GM12878 (cell line): ENCODE measurements at regions not wholly inside any gene's neighbourhood (a gene's known extent, or its start where the extent isn't known, plus 50 kb on each side); places are given as distances from the start of the nearest gene placed in this dataset.

ENCODE experiments used
- ETV6 ChIP-seq, 2 experiments: fragments of 450-650 bp in 1 of 2; IDR thresholded peaks in 1 of 2; conservative IDR thresholded peaks in 1 of 2; 2 replicates each; pipeline ENCODE4 v1.6.1; 2014; ENCODE audit warnings: antibody characterized with exemption in 1 of 2, borderline replicate concordance in 1 of 2, low read depth in 1 of 2, mild to moderate bottlenecking in 1 of 2, moderate library complexity in 1 of 2
- EZH2 ChIP-seq: IDR thresholded peaks from 2 replicates; pipeline ENCODE4 v1.6.1; 2012; ENCODE audit warnings: low read depth, mild to moderate bottlenecking, control low read depth, inconsistent platforms, low read length, borderline replicate concordance; ENCODE audit not compliant: control insufficient read depth
- HCFC1 ChIP-seq: fragments of 150-350 bp; IDR thresholded peaks from 2 replicates; pipeline ENCODE4 v1.6.1; 2014; ENCODE audit warnings: low read length
- MXI1 ChIP-seq: fragments of 150-350 bp; IDR thresholded peaks from 2 replicates; pipeline ENCODE4 v1.6.1; 2011; ENCODE audit warnings: low read depth, mild to moderate bottlenecking, inconsistent platforms, low read length, improper control_type of control experiment
- SPI1 ChIP-seq: IDR thresholded peaks from 2 replicates; pipeline ENCODE4 v1.6.1; 2011; ENCODE audit warnings: low read depth, mild to moderate bottlenecking, low read length, moderate library complexity, borderline replicate concordance; ENCODE audit not compliant: insufficient read depth
- SUZ12 ChIP-seq: fragments of 200-600 bp; sonication (generic); IDR thresholded peaks from one replicate; pipeline ENCODE4 v1.6.1; 2018; ENCODE audit warnings: antibody characterized with exemption, mild to moderate bottlenecking; ENCODE audit not compliant: unreplicated experiment
- TCF7 ChIP-seq: IDR thresholded peaks from 2 replicates; pipeline ENCODE4 v1.6.1; 2014; ENCODE audit warnings: antibody characterized with exemption, borderline replicate concordance
- WRNIP1 ChIP-seq: IDR thresholded peaks from 2 replicates; pipeline ENCODE4 v1.6.1; 2011; ENCODE audit warnings: low read depth, low read length, improper control_type of control experiment, borderline replicate concordance
- TF ChIP-seq, protein P1 (sequence below): IDR thresholded peaks from 2 replicates; pipeline ENCODE4 v1.6.1; 2011; ENCODE audit warnings: low read depth, mild to moderate bottlenecking, low read length, moderate library complexity, borderline replicate concordance; ENCODE audit errors: extremely low read depth
- TF ChIP-seq, protein P2 (sequence below): fragments of 450-650 bp; IDR thresholded peaks from 2 replicates; pipeline ENCODE4 v1.6.1; 2016; ENCODE audit warnings: mild to moderate bottlenecking
- TF ChIP-seq, protein P3 (sequence below): fragments of 150-350 bp; IDR thresholded peaks from 2 replicates; pipeline ENCODE4 v1.6.1; 2016; ENCODE audit warnings: low read depth, low read length
- TF ChIP-seq, protein P4 (sequence below): fragments of 450-650 bp; formaldehyde crosslinking; IDR thresholded peaks from 2 replicates; pipeline ENCODE4 v1.5.0; 2022; ENCODE audit warnings: mild to moderate bottlenecking, missing genetic modification characterization
- TF ChIP-seq, protein P5 (sequence below): fragments of 450-650 bp; formaldehyde crosslinking; IDR thresholded peaks from 2 replicates; pipeline ENCODE4 v1.4.0; 2022; ENCODE audit warnings: mild to moderate bottlenecking, moderate library complexity
- TF ChIP-seq, protein P6 (sequence below): IDR thresholded peaks from 2 replicates; pipeline ENCODE4 v1.6.1; 2012; ENCODE audit warnings: low read length, inconsistent platforms

DNA sequence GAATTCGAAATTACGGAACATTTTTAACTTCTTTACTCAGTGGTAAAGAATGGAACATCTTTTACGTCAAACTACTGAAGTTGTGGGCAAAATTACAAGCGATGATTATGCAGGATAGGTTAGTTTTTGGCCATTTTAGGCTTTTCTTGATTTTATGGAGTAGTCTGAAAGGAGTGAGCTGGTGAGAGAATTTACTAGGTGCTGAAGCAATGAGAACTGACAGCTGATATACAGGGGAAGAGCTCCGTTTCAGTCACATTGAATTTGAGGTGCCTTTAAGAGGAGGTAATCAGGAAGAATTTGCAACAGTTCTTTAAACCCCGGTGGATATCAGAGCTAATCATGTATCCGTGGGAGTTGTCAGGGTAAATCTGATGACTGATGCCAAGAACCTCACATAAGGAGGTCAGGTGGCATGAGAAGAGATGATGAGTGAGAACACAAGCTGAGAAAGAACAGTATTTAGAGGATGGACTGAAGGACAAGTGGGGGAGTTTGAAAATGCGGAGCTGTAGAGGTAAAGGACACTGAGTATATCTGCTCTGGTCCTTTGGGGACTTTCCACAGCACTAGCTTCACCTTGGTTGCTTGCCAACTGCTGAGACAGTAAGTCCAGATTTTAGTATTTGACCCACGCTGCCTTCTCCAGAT lies 104.3 kb downstream of the AHR start (continued):
- TF ChIP-seq, protein P1, sequence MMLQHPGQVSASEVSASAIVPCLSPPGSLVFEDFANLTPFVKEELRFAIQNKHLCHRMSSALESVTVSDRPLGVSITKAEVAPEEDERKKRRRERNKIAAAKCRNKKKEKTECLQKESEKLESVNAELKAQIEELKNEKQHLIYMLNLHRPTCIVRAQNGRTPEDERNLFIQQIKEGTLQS: no peak
- no peak for TF ChIP-seq EZH2
- no peak for TF ChIP-seq HCFC1
- TF ChIP-seq SUZ12: no peak
- TF ChIP-seq, protein P2, sequence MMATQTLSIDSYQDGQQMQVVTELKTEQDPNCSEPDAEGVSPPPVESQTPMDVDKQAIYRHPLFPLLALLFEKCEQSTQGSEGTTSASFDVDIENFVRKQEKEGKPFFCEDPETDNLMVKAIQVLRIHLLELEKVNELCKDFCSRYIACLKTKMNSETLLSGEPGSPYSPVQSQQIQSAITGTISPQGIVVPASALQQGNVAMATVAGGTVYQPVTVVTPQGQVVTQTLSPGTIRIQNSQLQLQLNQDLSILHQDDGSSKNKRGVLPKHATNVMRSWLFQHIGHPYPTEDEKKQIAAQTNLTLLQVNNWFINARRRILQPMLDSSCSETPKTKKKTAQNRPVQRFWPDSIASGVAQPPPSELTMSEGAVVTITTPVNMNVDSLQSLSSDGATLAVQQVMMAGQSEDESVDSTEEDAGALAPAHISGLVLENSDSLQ: peak; percentile 68
- 0 out of 2 replicates have a peak, but pooled peaks have one; percentile 6 for TF ChIP-seq TCF7
- no peak for TF ChIP-seq WRNIP1
- TF ChIP-seq, protein P3, sequence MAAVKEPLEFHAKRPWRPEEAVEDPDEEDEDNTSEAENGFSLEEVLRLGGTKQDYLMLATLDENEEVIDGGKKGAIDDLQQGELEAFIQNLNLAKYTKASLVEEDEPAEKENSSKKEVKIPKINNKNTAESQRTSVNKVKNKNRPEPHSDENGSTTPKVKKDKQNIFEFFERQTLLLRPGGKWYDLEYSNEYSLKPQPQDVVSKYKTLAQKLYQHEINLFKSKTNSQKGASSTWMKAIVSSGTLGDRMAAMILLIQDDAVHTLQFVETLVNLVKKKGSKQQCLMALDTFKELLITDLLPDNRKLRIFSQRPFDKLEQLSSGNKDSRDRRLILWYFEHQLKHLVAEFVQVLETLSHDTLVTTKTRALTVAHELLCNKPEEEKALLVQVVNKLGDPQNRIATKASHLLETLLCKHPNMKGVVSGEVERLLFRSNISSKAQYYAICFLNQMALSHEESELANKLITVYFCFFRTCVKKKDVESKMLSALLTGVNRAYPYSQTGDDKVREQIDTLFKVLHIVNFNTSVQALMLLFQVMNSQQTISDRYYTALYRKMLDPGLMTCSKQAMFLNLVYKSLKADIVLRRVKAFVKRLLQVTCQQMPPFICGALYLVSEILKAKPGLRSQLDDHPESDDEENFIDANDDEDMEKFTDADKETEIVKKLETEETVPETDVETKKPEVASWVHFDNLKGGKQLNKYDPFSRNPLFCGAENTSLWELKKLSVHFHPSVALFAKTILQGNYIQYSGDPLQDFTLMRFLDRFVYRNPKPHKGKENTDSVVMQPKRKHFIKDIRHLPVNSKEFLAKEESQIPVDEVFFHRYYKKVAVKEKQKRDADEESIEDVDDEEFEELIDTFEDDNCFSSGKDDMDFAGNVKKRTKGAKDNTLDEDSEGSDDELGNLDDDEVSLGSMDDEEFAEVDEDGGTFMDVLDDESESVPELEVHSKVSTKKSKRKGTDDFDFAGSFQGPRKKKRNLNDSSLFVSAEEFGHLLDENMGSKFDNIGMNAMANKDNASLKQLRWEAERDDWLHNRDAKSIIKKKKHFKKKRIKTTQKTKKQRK: no peak
- TF ChIP-seq, protein P4, sequence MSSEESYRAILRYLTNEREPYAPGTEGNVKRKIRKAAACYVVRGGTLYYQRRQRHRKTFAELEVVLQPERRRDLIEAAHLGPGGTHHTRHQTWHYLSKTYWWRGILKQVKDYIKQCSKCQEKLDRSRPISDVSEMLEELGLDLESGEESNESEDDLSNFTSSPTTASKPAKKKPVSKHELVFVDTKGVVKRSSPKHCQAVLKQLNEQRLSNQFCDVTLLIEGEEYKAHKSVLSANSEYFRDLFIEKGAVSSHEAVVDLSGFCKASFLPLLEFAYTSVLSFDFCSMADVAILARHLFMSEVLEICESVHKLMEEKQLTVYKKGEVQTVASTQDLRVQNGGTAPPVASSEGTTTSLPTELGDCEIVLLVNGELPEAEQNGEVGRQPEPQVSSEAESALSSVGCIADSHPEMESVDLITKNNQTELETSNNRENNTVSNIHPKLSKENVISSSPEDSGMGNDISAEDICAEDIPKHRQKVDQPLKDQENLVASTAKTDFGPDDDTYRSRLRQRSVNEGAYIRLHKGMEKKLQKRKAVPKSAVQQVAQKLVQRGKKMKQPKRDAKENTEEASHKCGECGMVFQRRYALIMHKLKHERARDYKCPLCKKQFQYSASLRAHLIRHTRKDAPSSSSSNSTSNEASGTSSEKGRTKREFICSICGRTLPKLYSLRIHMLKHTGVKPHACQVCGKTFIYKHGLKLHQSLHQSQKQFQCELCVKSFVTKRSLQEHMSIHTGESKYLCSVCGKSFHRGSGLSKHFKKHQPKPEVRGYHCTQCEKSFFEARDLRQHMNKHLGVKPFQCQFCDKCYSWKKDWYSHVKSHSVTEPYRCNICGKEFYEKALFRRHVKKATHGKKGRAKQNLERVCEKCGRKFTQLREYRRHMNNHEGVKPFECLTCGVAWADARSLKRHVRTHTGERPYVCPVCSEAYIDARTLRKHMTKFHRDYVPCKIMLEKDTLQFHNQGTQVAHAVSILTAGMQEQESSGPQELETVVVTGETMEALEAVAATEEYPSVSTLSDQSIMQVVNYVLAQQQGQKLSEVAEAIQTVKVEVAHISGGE: no peak
- TF ChIP-seq SPI1: no peak
- TF ChIP-seq, protein P5, sequence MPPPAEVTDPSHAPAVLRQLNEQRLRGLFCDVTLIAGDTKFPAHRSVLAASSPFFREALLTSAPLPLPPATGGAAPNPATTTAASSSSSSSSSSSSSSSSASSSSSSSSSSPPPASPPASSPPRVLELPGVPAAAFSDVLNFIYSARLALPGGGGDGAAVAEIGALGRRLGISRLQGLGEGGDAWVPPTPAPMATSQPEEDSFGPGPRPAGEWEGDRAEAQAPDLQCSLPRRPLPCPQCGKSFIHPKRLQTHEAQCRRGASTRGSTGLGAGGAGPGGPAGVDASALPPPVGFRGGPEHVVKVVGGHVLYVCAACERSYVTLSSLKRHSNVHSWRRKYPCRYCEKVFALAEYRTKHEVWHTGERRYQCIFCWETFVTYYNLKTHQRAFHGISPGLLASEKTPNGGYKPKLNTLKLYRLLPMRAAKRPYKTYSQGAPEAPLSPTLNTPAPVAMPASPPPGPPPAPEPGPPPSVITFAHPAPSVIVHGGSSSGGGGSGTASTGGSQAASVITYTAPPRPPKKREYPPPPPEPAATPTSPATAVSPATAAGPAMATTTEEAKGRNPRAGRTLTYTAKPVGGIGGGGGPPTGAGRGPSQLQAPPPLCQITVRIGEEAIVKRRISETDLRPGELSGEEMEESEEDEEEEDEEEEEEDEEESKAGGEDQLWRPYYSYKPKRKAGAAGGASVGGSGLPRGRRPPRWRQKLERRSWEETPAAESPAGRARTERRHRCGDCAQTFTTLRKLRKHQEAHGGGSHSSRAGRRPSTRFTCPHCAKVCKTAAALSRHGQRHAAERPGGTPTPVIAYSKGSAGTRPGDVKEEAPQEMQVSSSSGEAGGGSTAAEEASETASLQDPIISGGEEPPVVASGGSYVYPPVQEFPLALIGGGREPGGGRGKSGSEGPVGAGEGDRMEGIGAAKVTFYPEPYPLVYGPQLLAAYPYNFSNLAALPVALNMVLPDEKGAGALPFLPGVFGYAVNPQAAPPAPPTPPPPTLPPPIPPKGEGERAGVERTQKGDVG (CRISPR knock-in tag): no peak
- TF ChIP-seq, protein P6, sequence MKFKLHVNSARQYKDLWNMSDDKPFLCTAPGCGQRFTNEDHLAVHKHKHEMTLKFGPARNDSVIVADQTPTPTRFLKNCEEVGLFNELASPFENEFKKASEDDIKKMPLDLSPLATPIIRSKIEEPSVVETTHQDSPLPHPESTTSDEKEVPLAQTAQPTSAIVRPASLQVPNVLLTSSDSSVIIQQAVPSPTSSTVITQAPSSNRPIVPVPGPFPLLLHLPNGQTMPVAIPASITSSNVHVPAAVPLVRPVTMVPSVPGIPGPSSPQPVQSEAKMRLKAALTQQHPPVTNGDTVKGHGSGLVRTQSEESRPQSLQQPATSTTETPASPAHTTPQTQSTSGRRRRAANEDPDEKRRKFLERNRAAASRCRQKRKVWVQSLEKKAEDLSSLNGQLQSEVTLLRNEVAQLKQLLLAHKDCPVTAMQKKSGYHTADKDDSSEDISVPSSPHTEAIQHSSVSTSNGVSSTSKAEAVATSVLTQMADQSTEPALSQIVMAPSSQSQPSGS: no peak; the same call in 1 of the 2 replicates
- peak; percentile 34; the same call in 1 of the 2 replicates for TF ChIP-seq MXI1
- TF ChIP-seq ETV6 (conservative IDR thresholded peaks at IDR 0.05 in 1 of 2, IDR thresholded peaks at IDR 0.05 in 1 of 2; ENCODE audit: borderline replicate concordance in 1 of 2, low read depth in 1 of 2): no peak
